HG03432 (cell line): ENCODE measurements at regions not wholly inside any gene's neighbourhood (a gene's known extent, or its start where the extent isn't known, plus 50 kb on each side); places are given as distances from the start of the nearest gene placed in this dataset.
A peak's percentile ranks its signal among the peaks of the same experiment; 100 is the strongest.

Source experiments
- ATAC-seq: cut with Tn5 transposase; IDR thresholded peaks from one replicate; pipeline ENCODE4 v1.9.1; 2021; ENCODE audit warnings: mild to moderate bottlenecking, moderate library complexity; ENCODE audit not compliant: unreplicated experiment

- no peak for ATAC-seq
Observed at GRCh38 chr4:129167640-129168260, 71.8 kb downstream of the C4orf33 start.

- no peak for ATAC-seq
Observed at GRCh38 chr4:129172181-129172580, 76.2 kb downstream of the C4orf33 start.

- peak; percentile 76 for ATAC-seq
Observed at GRCh38 chr4:129176864-129177263, 80.9 kb downstream of the C4orf33 start.

- ATAC-seq = no peak
Observed at GRCh38 chr4:129179276-129179675, 83.3 kb downstream of the C4orf33 start.

DNA sequence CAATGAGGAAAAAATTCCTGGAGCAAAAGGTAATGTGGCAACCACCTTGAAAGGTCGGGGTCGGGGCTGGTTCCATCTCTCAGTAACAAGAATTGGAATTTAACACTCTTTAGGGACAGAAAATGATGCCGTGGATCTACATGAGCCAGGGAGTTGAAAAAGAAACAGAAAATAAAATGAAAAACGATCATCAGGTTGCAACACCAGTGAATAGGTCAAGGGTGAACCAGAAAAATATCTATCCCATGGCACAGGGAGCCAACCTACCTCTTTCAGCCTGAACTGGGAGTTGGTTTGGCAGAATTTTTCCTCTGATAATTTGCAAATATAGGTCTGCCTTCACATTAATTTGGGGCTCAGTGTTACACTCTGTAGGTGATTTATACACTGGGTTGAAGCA lies 93.7 kb downstream of the C4orf33 start:
- no peak for ATAC-seq

DNA sequence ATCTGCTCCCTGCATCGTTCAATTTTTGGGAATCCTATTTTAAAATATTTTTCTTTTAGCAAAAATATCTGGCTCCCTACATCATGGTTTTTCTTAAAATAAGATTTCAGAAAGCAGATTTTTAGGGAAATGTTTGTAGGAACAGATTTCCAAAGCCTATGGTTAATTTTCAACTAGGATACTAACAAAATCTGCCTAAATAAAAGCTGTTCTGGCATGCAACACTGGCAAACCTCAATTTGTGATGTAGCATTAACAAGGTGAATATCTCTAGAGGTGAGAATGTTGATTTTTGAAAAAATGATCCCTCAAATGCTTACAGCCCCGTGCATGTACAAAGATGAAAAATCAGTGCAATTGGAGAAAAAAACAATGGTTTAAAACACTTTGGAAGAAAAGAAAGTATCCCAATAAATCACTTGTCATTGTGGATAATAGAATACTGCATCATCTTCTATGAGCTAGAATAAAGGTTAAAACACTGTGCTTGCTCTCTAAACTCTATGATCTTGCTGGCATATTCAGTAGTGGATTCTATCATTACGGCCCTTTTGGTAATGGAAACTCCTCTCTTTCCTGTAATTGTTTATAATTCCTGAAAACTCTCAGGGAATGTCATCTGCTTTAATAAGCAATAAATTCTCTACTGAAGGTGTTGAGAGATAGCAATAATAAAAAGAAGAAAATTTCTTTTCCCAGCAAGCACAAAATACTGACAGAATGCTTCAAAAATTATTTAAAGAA lies 97.6 kb downstream of the C4orf33 start:
- no peak for ATAC-seq

DNA sequence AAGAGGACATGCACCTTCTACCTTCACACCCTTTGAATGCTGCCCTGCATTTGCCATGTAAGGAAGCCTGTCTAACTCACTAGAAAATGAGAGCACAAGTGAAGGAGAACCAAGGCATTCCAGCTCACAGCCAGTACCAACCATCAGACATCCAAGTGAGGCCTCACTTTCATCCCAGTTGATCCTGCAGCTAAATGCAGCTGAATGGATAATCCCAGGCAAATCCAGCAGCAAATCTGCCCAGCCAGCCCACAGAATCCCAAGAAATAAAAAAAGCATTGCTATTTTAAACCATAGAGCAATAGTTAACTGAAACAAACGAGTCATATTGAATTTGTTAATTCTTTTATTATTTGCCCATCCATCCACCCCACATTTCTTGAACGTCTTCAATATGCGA lies 112.5 kb downstream of the C4orf33 start:
- no peak for ATAC-seq

DNA sequence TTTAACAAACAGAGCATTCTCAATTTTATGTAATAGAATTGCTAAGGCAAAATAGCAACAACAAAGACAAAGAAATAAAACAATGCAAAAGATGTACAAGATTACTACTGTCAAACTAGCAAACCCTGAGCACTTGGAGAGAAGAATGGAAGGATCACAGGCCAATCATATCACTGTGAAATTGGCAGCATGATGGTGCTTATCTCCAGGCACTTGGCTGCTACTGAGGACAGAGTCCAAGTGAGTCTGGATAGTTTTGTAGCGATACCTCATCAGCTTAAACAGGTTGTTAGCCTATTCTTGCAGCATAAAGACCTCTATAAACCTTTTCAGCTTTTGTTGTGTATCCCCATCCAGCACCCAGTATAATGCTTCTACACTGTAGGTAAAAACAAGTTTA lies 117.7 kb downstream of the C4orf33 start:
- ATAC-seq = no peak

GRCh38 chr4:129218360-129218759 lies 122.4 kb downstream of the C4orf33 start:
- no peak for ATAC-seq

- no peak for ATAC-seq
Observed at GRCh38 chr4:129218897-129219296, 122.9 kb downstream of the C4orf33 start.

- no peak for ATAC-seq
Observed at GRCh38 chr4:129220254-129220653, 124.3 kb downstream of the C4orf33 start.

GRCh38 chr4:129223945-129224344 lies 128.0 kb downstream of the C4orf33 start:
- no peak for ATAC-seq

GRCh38 chr4:129230846-129231245 lies 134.9 kb downstream of the C4orf33 start:
- no peak for ATAC-seq

GRCh38 chr4:129231945-129232588 lies 136.1 kb downstream of the C4orf33 start:
- ATAC-seq = no peak

GRCh38 chr4:129232589-129233337 lies 136.8 kb downstream of the C4orf33 start:
- no peak for ATAC-seq

DNA sequence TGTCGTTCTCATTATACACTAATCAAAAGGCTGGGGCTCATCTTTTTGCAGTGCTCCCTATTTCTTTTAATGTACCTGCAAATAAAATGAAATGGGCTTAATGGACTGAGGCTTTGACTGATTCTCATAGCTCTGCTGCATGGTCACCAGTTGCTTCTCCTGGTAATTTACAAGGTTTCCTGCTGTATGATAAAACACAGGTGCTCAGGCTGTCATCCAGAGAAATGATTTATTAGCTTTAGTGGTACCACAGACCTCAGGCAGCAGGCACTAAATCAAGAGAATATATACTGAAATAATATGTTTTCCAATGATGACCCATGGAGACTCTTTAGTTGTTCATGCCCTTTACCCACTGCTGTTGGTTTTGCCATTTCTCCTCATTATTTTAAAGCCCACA lies 137.7 kb downstream of the C4orf33 start:
- ATAC-seq = no peak

DNA sequence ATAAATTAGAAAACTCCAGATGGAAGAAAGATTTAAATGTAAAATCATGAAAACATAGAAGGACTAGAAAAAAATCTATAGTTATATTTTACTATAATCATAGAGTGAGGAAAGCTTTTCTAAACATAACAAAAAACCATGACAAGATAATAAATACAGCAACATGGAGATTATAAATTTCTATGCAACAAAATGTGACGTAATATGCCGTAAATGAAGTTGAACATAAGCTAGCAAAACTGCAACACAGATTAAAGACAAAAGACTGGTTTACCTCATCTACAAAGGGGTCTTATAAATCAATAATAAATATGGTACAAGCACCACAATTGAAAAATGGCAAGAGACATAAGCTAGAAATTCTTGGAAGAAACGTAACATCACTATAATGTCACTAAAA lies 140.4 kb downstream of the C4orf33 start:
- no peak for ATAC-seq

DNA sequence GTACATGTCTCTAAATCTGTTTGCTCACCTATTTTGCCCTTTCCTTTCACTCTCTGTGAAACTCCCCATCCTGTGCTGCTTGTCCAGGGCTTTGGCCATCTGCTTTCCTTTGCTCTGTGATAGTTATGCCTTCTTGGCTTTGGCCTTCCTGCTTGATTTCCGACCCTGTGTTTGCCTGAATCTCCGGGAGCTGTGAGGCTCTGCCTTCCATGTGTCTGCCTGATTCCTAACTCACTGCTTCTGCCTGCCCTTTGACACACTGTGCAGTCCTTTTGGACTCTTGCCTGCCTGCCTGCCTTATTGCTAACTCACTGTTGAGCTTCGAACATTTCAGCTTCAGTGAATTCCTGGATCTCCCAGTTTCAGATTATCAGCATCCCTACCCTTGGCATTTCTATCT lies 143.1 kb downstream of the C4orf33 start:
- no peak for ATAC-seq

GRCh38 chr4:129240816-129241215 lies 144.9 kb downstream of the C4orf33 start:
- no peak for ATAC-seq

- no peak for ATAC-seq
Observed at GRCh38 chr4:129246145-129246544, 150.2 kb downstream of the C4orf33 start.

DNA sequence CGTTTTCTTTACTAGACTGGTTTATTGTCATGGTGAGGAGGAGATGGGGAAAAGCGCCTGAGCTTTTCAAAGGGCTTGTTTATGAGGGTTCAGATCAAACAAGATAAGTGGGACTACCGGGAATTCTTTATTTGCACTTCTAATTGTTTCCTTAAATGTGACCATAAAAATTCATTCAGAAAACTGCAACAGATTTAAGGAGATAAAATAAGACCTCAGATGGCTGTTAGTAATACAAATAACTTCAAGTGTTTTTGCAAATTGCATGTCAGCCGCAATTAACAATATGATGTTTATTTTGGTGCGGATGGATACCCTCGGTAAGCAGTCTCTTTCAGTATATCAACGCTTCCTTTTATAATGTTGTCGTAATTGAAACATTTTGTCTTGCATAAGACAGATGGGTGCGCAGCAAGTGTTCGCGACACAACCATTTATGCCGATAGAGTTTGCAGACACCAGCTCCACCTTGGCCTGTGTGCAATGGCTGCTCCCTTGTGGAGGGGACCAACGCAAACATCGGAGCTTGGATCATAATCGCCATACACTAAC lies 151.0 kb downstream of the C4orf33 start:
- no peak for ATAC-seq
